ENCODE measurements at regions not wholly inside any gene's neighbourhood (a gene's known extent, or its start where the extent isn't known, plus 50 kb on each side); places are given as distances from the start of the nearest gene placed in this dataset.
"Not testable (repeated sequence)": the region's sequence is repeated elsewhere in the genome, so short reads cannot be mapped to it uniquely, and the experiment has no call there.

DNA sequence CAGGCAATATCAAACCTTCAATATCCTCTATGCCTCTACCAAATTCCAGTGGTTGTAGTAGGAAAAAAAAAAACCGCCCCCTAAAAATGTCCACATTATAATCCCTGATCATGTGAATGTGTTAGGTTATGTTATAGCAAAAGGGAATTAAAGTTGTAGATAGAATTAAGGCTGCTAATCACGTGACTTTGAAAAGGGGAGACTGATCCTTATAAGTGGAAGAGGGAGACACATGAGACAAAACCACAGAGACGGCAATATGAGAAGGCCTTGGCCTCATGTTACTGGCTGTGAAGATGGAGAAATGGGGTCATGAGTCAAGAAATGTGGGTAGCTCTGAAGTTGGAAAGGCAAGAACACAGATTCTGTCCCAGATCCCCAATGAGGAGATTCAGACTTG is 1711.3 kb downstream of the KHDRBS2 start:
- peaks cover 10% of the 10 kb centered on the region for H3K4me1 ChIP-seq (ENCODE audit: control insufficient read depth, insufficient read depth, low read length)
- not testable (repeated sequence) for H3K27me3 ChIP-seq (replicated peaks; ENCODE audit: control insufficient read depth, insufficient read depth, low read length); H3K9me3 ChIP-seq (ENCODE audit: control insufficient read depth, low read length); H3K4me3 ChIP-seq (ENCODE audit: low read length); H3K9ac ChIP-seq (ENCODE audit: low read length); H3K36me3 ChIP-seq (ENCODE audit: control insufficient read depth, insufficient read depth, low read length, severe bottlenecking); DNase-seq (ENCODE audit: low read depth)

DNA sequence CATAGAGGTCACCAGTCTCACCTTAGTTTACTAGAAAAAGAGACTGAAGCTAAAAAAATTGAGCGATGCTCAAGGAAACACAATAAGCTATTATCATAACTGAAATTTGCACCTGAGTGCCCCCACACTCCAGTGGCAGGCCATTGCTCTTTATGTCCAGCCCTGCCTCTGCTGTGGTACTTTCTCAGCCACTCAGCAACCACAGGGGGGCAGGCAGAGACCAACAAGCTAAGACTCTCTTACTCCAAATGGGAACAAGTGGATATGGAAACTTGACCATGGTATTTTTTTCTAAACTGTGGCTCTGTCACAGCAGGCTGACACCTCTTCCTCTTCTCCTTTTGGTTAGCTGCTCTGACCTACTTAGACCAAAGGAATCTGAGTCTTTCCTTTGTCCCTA is 1713.4 kb downstream of the KHDRBS2 start:
- H3K9ac ChIP-seq (ENCODE audit: low read length); H3K4me3 ChIP-seq (ENCODE audit: low read length); DNase-seq (ENCODE audit: low read depth); H3K36me3 ChIP-seq (ENCODE audit: control insufficient read depth, insufficient read depth, low read length, severe bottlenecking); H3K9me3 ChIP-seq (ENCODE audit: control insufficient read depth, low read length); H3K27me3 ChIP-seq (replicated peaks; ENCODE audit: control insufficient read depth, insufficient read depth, low read length): not testable (repeated sequence)
- peaks cover 17% of the 10 kb centered on the region for H3K4me1 ChIP-seq (ENCODE audit: control insufficient read depth, insufficient read depth, low read length)

DNA sequence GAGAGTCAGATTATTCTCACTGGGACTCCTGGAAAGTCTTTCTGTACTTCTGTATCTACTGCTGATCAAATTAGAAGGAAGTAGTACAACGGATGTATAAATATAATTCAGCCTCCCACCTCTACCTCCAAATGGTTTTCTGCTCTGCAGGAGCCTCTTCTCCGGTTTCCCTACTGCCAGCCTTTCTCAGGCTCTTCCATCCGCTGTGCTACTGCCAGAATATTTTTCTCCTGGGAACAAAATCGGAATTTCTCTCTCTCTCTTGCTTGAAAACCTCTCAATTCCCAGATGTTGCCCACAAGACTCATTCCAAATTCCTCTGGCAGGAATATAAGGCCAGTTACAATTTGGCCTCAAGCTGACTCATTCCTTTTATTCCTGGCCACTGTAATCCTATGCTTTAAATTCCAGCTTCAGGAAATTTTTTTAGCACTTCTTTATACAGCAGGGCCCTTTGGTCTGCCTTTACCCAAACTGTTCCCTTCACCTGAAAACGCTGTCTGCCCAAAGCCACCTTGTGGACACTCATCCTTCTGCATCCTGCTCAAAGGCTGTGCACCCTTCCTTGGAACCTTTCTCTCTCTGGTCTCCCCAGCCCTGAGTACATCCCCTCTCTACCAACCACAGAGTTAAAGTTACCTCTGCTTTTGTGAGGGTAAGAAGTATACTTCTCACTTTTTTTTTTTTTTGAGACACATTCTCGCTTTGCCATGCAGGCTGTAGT is 1714.6 kb downstream of the KHDRBS2 start:
- not testable (repeated sequence) for H3K9me3 ChIP-seq (ENCODE audit: control insufficient read depth, low read length); H3K4me3 ChIP-seq (ENCODE audit: low read length); DNase-seq (ENCODE audit: low read depth); H3K27me3 ChIP-seq (replicated peaks; ENCODE audit: control insufficient read depth, insufficient read depth, low read length); H3K36me3 ChIP-seq (ENCODE audit: control insufficient read depth, insufficient read depth, low read length, severe bottlenecking)
- Histone ChIP-seq H3K9ac (ENCODE audit: low read length) (peak overlapping the region; percentile 66), H3K4me1 (ENCODE audit: control insufficient read depth, insufficient read depth, low read length) (peaks cover 20% of the 10 kb centered on the region)

DNA sequence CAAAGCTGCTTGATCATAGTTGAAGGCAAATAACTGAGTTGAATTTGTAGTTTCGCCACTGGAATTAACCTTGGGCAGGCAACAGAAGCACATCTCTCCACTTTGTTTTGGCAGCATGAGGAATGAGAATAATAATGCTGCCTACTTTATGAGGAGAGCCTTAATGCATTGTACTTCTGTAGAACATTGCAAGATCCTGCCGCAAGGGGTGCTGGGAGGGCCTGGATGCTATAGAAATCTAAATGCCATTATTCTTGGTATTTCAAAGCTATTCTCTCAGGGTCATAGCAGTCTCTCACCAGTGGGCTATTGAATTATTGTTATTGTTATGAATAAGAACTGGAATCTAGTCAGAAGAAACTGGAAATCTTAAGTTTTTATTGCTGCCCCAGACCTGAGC is 1715.4 kb downstream of the KHDRBS2 start:
- H3K36me3 ChIP-seq (ENCODE audit: control insufficient read depth, insufficient read depth, low read length, severe bottlenecking); H3K27me3 ChIP-seq (replicated peaks; ENCODE audit: control insufficient read depth, insufficient read depth, low read length); H3K9me3 ChIP-seq (ENCODE audit: control insufficient read depth, low read length); DNase-seq (ENCODE audit: low read depth); H3K4me3 ChIP-seq (ENCODE audit: low read length): not testable (repeated sequence)
- H3K9ac ChIP-seq (ENCODE audit: low read length), result peak overlapping the region; percentile 29
- peaks cover 20% of the 10 kb centered on the region for H3K4me1 ChIP-seq (ENCODE audit: control insufficient read depth, insufficient read depth, low read length)

DNA sequence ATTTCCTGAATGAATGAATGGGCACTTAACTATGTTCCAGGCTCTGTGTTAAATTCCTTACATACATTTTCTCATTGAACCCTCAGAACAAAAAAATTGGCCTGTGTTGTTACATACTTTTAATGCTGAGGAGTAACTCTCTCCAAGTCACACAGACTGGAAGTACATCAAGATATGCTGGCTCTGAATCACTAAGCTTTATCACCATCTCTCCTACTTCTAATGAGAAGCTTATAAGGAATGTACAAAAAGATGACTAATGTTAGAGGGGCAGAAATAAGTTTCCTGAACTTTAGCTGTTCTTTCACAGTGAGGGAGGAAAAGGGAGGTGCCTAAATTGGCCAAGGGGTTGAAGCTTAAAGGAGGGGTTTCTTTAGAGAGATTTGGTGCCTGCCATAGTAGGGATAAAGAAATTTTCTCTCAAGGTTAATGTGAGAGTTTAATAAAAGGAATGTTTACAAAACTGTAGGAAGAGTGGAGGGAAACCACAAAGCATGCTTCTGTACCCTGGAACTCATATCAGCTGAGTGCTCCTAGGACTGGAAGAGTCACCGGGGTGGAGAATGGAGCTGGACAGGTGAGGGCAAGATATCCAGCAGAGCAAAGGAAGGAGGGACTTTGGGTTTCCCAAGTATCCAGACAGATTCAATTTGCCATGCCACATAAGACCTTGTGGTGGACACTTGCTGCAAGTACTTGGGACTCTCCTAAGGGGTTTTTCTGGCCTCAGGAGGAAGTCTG is 1718.4 kb downstream of the KHDRBS2 start:
- H3K36me3 ChIP-seq (ENCODE audit: control insufficient read depth, insufficient read depth, low read length, severe bottlenecking); H3K9me3 ChIP-seq (ENCODE audit: control insufficient read depth, low read length); H3K27me3 ChIP-seq (replicated peaks; ENCODE audit: control insufficient read depth, insufficient read depth, low read length); H3K4me3 ChIP-seq (ENCODE audit: low read length): not testable (repeated sequence)
- peak overlapping the region; percentile 20 for H3K9ac ChIP-seq (ENCODE audit: low read length)
- DNase-seq (ENCODE audit: low read depth), result peak; percentile 1
- H3K4me1 ChIP-seq (ENCODE audit: control insufficient read depth, insufficient read depth, low read length), result peaks cover 20% of the 10 kb centered on the region

DNA sequence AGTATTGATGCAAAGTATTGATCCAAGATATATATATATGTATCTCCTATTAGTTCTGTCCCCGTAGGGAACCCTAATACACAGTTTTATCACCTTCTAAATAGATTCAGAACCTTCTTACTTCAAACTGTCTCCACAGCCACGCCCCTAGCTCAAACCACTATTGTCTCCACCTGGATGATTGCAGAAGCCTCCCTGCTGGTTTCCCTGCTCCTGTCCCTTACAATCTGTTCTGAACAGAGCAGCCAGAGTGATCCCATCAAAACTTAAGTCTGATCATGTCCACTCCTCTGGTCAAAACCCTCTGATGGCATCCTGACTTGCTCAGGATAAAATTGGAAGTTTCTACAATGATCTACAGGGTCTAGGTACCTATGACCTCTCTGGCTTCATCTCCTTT is 1719.6 kb downstream of the KHDRBS2 start:
- not testable (repeated sequence) for DNase-seq (ENCODE audit: low read depth); H3K27me3 ChIP-seq (replicated peaks; ENCODE audit: control insufficient read depth, insufficient read depth, low read length); H3K4me3 ChIP-seq (ENCODE audit: low read length); H3K9ac ChIP-seq (ENCODE audit: low read length); H3K36me3 ChIP-seq (ENCODE audit: control insufficient read depth, insufficient read depth, low read length, severe bottlenecking); H3K9me3 ChIP-seq (ENCODE audit: control insufficient read depth, low read length)
- H3K4me1 ChIP-seq (ENCODE audit: control insufficient read depth, insufficient read depth, low read length), result peaks cover 16% of the 10 kb centered on the region

DNA sequence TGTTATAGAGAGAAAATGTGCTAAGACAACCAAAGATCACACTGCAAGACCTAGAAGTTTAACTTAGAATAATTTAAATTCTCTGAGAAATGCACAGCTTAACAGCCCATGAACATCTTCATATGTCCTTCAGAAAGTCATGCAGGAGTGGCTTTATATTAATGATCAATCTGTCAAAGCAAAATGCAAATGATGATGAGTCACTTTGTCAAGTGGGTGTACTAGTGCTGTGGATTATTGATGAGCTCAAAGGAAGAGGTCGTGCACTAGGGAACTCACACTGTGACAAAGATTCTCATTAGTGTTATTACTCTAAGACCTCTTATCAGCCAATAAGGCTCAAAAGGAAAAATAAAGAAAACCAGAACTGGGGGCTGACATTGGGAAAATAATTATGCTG is 1726.3 kb downstream of the KHDRBS2 start:
- not testable (repeated sequence) for H3K27me3 ChIP-seq (replicated peaks; ENCODE audit: control insufficient read depth, insufficient read depth, low read length); H3K9ac ChIP-seq (ENCODE audit: low read length); H3K36me3 ChIP-seq (ENCODE audit: control insufficient read depth, insufficient read depth, low read length, severe bottlenecking); DNase-seq (ENCODE audit: low read depth); H3K9me3 ChIP-seq (ENCODE audit: control insufficient read depth, low read length); H3K4me3 ChIP-seq (ENCODE audit: low read length); H3K4me1 ChIP-seq (ENCODE audit: control insufficient read depth, insufficient read depth, low read length)

DNA sequence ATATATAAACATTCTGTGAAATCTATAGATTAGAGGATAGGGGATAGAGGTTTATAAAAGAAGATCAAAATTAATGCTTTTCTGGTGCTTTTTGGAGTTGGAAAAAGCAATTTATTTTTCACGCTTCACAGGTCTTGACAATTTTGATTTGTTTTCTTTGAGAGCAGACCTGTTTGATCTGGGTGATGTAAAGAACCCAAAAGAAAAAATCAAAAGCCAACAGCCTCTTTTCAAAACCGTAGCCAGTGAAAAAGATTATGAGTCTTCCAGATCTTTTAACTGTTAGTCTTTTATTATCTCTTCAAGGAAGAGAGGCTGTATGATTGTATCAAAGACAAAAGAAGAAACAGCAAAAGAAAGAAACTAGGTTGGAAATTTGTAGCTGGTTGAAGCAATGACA is 1738.7 kb downstream of the KHDRBS2 start:
- not testable (repeated sequence) for H3K36me3 ChIP-seq (ENCODE audit: control insufficient read depth, insufficient read depth, low read length, severe bottlenecking); H3K4me1 ChIP-seq (ENCODE audit: control insufficient read depth, insufficient read depth, low read length); H3K4me3 ChIP-seq (ENCODE audit: low read length); H3K27me3 ChIP-seq (replicated peaks; ENCODE audit: control insufficient read depth, insufficient read depth, low read length); DNase-seq (ENCODE audit: low read depth); H3K9ac ChIP-seq (ENCODE audit: low read length); H3K9me3 ChIP-seq (ENCODE audit: control insufficient read depth, low read length)

DNA sequence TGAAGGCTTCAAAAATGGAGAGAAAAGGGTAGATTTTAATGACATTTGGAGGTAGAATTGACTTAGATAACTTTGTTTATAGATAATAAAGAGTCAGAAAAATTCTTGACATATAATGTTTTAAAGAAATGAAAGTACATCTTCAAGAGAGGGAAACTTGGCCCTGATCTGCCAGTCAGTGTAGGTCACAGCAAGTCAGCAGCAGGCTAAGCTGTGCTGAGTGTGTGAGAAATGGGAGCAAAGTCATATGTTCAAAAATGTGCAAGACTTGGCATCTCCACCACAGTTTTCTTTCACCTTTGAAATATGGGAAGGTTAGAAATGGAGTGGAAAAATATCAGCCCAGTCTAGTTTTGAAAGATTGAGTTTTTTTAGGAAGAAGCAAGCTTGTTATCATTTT is 1761.3 kb downstream of the KHDRBS2 start:
- H3K4me3 ChIP-seq (ENCODE audit: low read length); H3K9ac ChIP-seq (ENCODE audit: low read length); DNase-seq (ENCODE audit: low read depth); H3K4me1 ChIP-seq (ENCODE audit: control insufficient read depth, insufficient read depth, low read length); H3K27me3 ChIP-seq (replicated peaks; ENCODE audit: control insufficient read depth, insufficient read depth, low read length); H3K9me3 ChIP-seq (ENCODE audit: control insufficient read depth, low read length); H3K36me3 ChIP-seq (ENCODE audit: control insufficient read depth, insufficient read depth, low read length, severe bottlenecking): not testable (repeated sequence)

DNA sequence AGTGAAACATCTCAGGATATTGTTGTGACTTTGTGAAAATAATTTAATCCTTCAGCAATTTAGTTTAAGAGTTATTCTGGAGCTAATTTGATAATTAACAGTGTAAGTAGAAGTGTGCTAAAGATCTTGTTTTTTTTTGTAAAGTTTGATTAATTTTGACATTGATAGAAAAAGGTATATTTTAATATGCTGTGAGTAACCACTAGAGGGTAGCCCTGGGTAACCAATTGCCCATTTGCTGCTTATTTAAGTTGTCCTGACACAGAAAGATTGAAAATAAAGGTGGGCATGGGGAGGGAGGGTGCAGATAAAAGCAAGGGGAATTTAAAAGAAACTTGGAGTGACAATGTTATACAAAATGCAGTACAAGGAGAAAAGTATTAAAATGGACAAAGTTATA is 1808.3 kb downstream of the KHDRBS2 start:
- not testable (repeated sequence) for H3K9ac ChIP-seq (ENCODE audit: low read length); H3K27me3 ChIP-seq (replicated peaks; ENCODE audit: control insufficient read depth, insufficient read depth, low read length); H3K4me1 ChIP-seq (ENCODE audit: control insufficient read depth, insufficient read depth, low read length); H3K9me3 ChIP-seq (ENCODE audit: control insufficient read depth, low read length); H3K36me3 ChIP-seq (ENCODE audit: control insufficient read depth, insufficient read depth, low read length, severe bottlenecking); DNase-seq (ENCODE audit: low read depth); H3K4me3 ChIP-seq (ENCODE audit: low read length)

DNA sequence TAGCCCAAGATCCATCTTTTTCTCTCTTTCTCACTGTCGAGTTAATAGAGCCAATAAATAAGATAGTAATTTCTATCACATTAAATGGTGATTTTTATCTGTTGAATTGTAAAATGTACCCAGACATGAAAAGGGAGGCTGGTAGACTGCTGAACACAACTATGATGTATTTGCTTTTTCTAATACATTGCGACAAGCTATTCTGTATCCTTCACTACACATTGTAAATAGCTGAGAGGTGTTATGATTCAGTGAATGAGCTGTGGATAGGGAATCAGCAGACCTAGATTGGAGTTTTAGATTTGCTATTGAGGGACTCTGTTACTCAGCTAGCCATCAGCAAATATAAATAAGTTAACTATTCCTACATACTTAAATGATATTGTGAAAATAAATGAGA is 1812.2 kb downstream of the KHDRBS2 start:
- H3K27me3 ChIP-seq (replicated peaks; ENCODE audit: control insufficient read depth, insufficient read depth, low read length); H3K4me1 ChIP-seq (ENCODE audit: control insufficient read depth, insufficient read depth, low read length); H3K4me3 ChIP-seq (ENCODE audit: low read length); H3K36me3 ChIP-seq (ENCODE audit: control insufficient read depth, insufficient read depth, low read length, severe bottlenecking); H3K9ac ChIP-seq (ENCODE audit: low read length); DNase-seq (ENCODE audit: low read depth); H3K9me3 ChIP-seq (ENCODE audit: control insufficient read depth, low read length): not testable (repeated sequence)

DNA sequence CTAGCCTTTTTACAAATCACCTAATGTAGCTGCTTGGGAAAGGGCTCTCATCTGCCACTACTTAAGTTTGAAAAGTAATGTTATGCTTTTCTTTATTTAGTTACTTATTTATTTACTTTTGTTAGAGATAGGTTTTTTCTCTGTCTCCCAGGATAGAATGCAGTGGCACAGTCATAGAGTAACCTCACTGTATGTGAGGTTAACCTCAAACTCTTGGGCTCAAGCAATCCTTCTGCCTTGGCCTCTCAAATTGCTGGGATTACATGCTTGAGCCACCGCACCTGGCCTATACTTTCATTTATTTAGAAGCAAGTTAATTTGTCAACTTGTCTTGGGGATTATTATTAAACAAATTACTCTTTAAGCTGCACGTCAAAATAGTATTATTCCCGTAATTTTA is 1814.6 kb downstream of the KHDRBS2 start:
- H3K27me3 ChIP-seq (replicated peaks; ENCODE audit: control insufficient read depth, insufficient read depth, low read length), result not testable (repeated sequence)

More for the DNA sequence above, 1814.6 kb downstream of the KHDRBS2 start:
- not testable (repeated sequence) for H3K9me3 ChIP-seq (ENCODE audit: control insufficient read depth, low read length); H3K4me3 ChIP-seq (ENCODE audit: low read length); DNase-seq (ENCODE audit: low read depth); H3K4me1 ChIP-seq (ENCODE audit: control insufficient read depth, insufficient read depth, low read length); H3K9ac ChIP-seq (ENCODE audit: low read length); H3K36me3 ChIP-seq (ENCODE audit: control insufficient read depth, insufficient read depth, low read length, severe bottlenecking)

Measured in adipocyte (in vitro differentiated cells).